GM21737 (cell line): ENCODE measurements at regions not wholly inside any gene's neighbourhood (a gene's known extent, or its start where the extent isn't known, plus 50 kb on each side); places are given as distances from the start of the nearest gene placed in this dataset.

Experiments
- ATAC-seq: cut with Tn5 transposase; IDR thresholded peaks from one replicate; pipeline ENCODE4 v1.9.1; 2021; ENCODE audit warnings: mild to moderate bottlenecking, moderate library complexity; ENCODE audit not compliant: unreplicated experiment

- no peak for ATAC-seq
Observed at GRCh38 chr15:35757361-35757760, 211.4 kb upstream of the DPH6 start.

DNA sequence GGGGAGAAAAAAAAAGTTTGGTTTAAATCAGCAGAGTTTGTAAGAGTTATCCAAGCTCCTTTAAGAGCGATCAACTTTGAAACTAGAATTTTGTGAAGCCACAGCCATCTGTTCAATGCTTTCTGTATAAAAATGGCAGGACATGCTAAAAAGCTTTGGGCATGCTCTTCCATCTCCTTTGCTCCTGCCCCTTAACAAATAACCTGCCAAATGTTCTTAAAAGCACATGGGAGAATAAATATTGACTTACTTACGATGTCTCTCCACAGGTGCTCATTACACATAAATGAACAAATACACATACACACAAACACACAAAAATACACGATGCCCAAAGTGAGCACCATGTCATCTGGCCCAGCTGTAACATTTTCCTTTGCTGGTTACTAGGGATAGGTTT is 211.8 kb upstream of the DPH6 start:
- ATAC-seq, result no peak

DNA sequence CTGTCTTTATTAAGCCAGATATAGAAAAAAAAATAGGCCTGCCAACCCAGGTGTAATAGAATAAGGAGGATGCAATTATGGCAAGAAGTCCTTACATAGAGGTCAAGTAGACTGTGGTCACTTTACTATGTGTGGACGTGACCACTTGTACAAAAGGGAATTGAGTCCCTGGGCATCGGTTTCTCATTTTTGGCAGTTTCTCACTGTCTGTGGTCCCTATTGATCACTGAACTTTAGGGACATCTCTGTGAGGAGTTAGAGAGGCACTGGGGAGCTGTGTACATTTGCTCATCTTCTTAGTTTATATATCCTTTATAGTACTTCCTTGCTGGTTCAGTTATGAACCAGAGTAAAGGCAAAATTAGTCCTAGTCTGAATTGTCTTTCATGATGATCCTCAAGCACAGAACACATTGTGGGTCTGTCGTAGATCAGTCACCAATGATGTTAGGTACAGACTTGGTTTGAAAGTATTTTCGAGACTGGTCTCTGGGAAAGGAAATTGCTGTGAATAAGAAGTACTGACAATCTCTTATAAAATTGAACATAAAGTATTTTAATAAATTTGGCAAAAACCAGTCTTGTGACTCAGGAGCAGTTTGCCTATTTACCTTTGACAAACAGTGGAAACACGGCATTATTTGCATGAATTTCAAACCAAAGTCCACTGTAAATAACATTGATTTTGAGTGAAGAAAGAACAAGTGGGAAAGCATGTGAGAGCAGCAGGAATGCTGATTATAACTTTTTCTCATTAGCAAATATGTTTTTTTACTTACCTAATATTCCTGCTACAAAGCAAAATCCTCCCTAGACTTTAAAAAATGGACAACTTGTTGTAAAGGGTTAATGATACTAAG is 218.9 kb upstream of the DPH6 start:
- no peak for ATAC-seq

GRCh38 chr15:35768949-35769348 is 223.0 kb upstream of the DPH6 start:
- ATAC-seq, result no peak

- ATAC-seq, result no peak
Observed at GRCh38 chr15:35769656-35770055, 223.7 kb upstream of the DPH6 start.

DNA sequence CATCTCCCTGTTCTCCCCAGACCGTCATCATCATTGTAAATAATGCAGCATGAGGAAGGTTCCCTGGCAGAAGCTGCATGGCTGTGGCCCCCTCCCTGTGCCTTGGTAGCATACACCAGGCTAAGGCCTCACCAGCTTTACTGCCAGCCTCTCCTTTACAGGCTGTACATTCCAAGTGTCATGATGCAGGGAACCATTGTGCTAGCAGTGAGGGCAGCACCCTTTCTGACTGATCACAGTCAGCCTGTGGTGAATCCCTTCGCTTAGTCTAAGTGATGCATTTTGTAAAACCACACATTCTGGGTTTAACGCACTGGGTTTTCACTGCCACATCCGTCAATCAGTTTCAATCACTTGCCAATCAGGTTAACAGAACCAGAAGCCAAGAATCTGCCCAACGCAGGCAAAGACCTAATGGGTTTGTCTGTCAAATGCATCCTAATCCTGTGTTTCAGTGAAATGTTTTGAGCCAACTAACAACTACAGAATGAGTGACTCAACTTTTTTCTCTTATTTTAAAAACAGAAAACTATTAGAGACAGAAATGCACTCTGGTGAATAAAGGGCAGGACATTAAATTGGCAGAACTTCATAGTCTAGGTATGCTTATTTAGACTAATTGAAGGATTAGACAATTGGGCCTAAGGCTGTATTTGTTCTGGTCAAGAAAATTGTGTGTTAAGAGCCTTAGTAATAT is 225.9 kb upstream of the DPH6 start:
- ATAC-seq, result no peak

GRCh38 chr15:35774653-35775052 is 228.7 kb upstream of the DPH6 start:
- no peak for ATAC-seq

DNA sequence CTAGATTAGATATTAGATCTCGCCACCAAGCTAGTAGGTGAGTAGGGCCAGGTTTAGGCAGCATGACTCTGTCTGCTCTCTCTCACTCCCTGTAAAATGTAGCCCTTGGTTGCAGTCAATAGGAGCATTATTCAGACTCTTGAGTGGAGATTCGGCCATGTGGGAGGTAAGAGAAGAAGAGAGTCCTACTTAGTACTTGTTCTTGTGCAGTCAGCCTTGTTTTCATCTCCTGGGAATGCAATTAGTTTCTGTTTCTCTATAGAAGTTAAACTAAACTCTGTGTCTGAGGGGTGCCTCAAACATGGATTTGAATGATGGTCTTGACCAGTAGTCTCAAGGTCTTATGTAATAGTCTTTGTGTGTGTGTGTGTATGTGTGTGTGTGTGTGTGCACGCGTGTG is 229.5 kb upstream of the DPH6 start:
- no peak for ATAC-seq

GRCh38 chr15:35777061-35777460 is 231.1 kb upstream of the DPH6 start:
- ATAC-seq, result no peak

DNA sequence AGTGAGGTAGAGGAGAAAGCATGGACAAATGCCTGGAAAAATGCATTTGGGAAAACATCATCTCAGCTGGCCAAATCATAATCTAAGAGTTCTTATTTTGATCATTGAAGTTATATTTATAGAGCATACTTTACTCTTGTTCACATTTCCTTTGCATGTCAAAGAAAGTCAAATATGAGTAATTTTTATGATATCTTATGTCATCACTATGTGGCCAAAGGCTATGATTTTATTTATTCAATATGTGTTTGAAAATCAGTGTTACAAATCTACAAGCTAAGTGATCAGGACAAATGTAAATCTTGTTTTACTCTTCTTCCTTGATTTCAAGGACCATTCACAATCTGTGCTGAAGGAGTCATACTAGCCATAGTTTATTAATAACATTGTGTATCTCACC is 237.2 kb upstream of the DPH6 start:
- ATAC-seq, result no peak

DNA sequence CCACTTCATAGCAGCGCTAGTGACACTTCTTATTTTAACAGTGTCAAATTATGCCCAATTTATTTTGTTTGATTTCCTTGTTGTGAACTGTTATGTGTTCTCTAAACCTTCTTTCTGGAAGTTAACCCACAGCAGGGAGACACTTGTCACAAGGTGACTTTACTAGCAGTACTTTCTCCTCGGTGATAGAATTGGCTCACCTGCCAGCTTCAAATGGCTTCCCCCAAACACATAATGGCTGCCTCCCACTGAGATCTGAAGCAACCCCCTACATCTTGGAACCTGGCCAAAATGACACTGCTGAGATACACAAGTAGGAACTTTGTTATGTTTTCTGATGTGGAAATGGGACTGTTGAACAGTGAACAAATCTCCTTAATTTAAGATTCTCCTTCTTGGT is 238.8 kb upstream of the DPH6 start:
- ATAC-seq, result no peak

- no peak for ATAC-seq
Observed at GRCh38 chr15:35810007-35810406, 264.0 kb upstream of the DPH6 start.

- ATAC-seq, result no peak
Observed at GRCh38 chr15:35813573-35813972, 267.6 kb upstream of the DPH6 start.

DNA sequence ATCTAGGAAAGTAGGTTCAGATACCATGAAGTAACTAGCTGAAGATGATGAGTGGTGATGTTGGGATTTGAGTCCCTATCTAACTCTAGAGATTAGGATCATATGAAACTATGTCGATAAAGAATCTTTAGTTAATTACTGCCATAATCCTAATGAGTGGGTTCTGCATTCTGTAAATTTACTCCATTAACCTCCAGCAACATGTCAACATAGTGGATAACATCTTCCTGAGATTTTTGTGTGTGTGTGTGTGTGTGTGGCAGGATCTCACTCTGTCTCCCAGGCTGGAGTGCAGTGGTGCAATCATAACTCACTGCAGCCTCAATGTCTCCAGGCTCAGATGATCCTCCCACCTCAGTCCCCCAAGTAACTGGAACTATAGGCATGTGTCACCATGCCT is 272.9 kb upstream of the DPH6 start:
- ATAC-seq, result no peak

DNA sequence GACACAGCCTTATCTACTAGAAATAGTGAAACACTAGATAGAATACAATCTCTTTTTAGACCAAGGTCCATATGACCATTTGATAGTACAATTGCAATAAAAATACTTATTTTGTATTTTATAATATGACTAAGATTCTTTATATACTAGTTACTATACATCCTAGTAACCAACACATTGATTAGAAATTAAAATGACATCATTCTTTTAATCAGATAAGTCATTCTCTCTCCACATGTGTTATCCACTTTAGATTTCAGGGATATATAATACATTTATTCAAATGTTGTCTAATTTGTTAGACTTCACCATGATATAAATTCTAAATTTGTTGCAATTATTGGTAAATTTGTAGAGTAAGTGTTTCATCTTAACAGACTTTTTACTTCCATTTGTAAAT is 276.2 kb upstream of the DPH6 start:
- no peak for ATAC-seq

DNA sequence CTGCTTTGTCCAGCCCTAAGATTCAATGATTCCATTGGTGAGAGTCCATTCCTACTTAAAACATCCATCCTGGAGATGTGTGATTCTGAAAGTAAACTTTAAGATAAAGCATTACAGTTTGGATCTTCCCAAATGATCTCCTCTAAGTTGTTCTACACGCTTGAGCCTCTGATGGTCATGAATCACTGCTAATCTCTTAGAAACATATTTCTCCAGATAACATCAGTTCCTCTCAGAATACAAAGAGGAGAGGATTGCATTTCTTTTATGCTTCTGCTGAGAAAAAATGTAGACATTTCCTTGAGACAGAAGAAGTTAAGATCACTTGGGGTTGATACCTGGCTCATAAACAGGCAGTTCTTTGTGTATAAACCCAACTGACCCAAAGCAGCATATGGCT is 281.2 kb upstream of the DPH6 start:
- ATAC-seq, result no peak

DNA sequence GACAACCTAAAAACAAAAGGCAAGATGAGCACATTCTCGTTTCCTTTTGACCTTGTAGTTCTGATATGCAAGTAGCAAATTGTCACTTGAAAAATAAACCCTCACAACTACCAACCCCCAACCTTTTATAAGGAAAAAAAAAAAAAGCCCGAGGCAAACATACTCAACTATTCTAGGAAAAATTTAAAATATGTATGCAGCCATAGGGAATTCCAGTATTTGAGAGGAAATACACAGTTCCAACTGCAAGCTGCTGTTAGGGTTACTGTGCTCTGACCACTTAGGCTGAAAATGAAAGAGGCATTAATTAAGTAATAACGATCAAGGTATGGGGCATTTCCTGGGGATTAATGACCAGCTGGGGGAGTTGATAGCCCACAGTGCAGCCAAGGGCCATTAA is 281.9 kb upstream of the DPH6 start:
- ATAC-seq, result no peak

- no peak for ATAC-seq
Observed at GRCh38 chr15:35833581-35833980, 287.6 kb upstream of the DPH6 start.

GRCh38 chr15:35834216-35834830 is 288.4 kb upstream of the DPH6 start:
- ATAC-seq, result no peak

GRCh38 chr15:35834866-35835265 is 288.9 kb upstream of the DPH6 start:
- no peak for ATAC-seq

- no peak for ATAC-seq
Observed at GRCh38 chr15:35838424-35839111, 292.6 kb upstream of the DPH6 start.
